ENCODE measurements at regions not wholly inside any gene's neighbourhood (a gene's known extent, or its start where the extent isn't known, plus 50 kb on each side); places are given as distances from the start of the nearest gene placed in this dataset.

DNA sequence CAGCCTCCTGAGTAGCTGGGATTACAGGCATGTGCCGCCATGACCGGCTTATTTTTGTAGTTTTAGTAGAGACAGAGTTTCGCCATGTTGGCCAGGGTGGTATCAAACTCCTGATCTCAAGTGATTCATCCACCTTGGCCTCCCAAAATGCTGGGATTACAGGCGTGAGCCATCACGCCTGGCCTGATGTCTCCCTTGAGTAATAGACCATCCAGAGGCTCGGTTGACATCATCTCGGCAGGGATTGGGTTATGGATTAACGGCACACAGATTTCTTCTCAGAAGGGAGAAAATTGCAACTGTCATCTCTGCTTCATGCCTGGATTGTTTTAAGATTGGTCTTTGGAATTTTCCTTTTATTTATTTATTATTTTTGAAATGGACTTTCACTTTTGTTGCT lies 239.2 kb upstream of the LARGE1 start:
- no peak overlapping the region for H3K4me3 ChIP-seq (ENCODE audit: insufficient read depth, low read depth, low read length)
- no peaks in the 10 kb centered on the region for H3K36me3 ChIP-seq (replicated peaks; ENCODE audit: control insufficient read depth, insufficient read depth, low read length)
- no peaks in the 10 kb centered on the region for H3K27me3 ChIP-seq (ENCODE audit: control insufficient read depth, insufficient read depth, low read length)
- no peak for DNase-seq

DNA sequence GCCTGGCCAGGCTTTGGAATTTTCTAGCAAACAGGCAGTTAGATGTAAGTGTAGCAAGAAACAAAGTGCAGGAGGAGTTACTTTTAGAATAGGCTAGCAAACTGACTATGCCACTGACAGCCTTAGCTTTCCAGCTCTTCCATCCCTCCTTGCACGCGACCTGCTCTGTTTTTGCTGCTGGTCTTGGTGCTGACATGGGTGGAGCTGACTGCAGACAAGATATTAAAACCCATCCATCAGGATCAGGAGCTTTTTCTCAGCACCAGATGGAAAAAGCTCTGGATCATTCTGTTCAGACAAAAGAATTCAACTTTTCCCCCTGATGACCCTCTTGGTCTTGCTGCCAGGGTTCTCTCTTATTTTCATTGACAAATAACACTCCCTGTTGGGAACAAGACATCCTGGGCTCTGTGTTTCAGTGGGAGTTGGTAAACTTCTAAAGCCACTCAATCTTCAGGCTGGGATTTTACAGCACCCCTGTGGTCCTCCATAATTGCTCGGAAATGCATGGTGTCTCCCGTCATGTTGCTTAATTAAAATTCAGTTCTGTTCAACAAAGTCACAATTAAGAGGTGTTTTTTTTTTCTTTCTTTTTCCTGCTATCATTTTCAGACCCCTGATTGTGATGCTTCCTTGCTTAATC lies 240.0 kb upstream of the LARGE1 start:
- no peak overlapping the region for H3K4me3 ChIP-seq (ENCODE audit: insufficient read depth, low read depth, low read length)
- H3K27me3 ChIP-seq (ENCODE audit: control insufficient read depth, insufficient read depth, low read length), result no peaks in the 10 kb centered on the region
- H3K36me3 ChIP-seq (replicated peaks; ENCODE audit: control insufficient read depth, insufficient read depth, low read length), result no peaks in the 10 kb centered on the region
- DNase-seq, result peak; percentile 17

GRCh38 chr22:34161431-34162123 lies 241.3 kb upstream of the LARGE1 start:
- H3K36me3 ChIP-seq (replicated peaks; ENCODE audit: control insufficient read depth, insufficient read depth, low read length), result no peaks in the 10 kb centered on the region
- DNase-seq, result no peak
- H3K4me3 ChIP-seq (ENCODE audit: insufficient read depth, low read depth, low read length), result no peak overlapping the region
- no peaks in the 10 kb centered on the region for H3K27me3 ChIP-seq (ENCODE audit: control insufficient read depth, insufficient read depth, low read length)

DNA sequence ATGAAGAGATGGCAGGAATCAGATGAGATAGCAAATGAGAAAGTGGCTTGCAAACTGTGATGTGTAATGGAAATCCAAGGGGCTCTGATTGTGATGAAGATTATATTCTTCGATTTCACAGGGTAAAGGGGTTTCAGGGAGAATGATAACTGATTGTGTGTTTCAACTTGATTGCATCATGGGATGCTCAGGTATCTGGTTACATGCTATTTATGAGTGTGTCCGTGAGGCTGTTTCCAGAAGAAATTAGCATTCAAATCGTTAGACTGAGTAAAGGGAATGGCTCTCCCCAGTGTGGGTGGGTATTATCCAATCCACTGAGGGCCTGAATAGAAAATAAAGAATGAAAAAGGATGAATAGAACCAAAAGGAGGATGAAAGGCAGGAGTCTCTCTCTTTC lies 278.7 kb upstream of the LARGE1 start:
- Histone ChIP-seq H3K4me3 (ENCODE audit: insufficient read depth, low read depth, low read length) (no peak overlapping the region), H3K36me3 (replicated peaks; ENCODE audit: control insufficient read depth, insufficient read depth, low read length) (no peaks in the 10 kb centered on the region), H3K27me3 (ENCODE audit: control insufficient read depth, insufficient read depth, low read length) (no peaks in the 10 kb centered on the region)
- DNase-seq, result no peak

GRCh38 chr22:34210301-34210700 lies 290.0 kb upstream of the LARGE1 start:
- H3K27me3 ChIP-seq (ENCODE audit: control insufficient read depth, insufficient read depth, low read length), result no peaks in the 10 kb centered on the region
- DNase-seq, result no peak
- H3K36me3 ChIP-seq (replicated peaks; ENCODE audit: control insufficient read depth, insufficient read depth, low read length), result no peaks in the 10 kb centered on the region
- no peak overlapping the region for H3K4me3 ChIP-seq (ENCODE audit: insufficient read depth, low read depth, low read length)

GRCh38 chr22:34214372-34214771 lies 294.1 kb upstream of the LARGE1 start:
- Histone ChIP-seq H3K4me3 (ENCODE audit: insufficient read depth, low read depth, low read length) (no peak overlapping the region), H3K27me3 (ENCODE audit: control insufficient read depth, insufficient read depth, low read length) (no peaks in the 10 kb centered on the region), H3K36me3 (replicated peaks; ENCODE audit: control insufficient read depth, insufficient read depth, low read length) (no peaks in the 10 kb centered on the region)
- DNase-seq, result no peak

DNA sequence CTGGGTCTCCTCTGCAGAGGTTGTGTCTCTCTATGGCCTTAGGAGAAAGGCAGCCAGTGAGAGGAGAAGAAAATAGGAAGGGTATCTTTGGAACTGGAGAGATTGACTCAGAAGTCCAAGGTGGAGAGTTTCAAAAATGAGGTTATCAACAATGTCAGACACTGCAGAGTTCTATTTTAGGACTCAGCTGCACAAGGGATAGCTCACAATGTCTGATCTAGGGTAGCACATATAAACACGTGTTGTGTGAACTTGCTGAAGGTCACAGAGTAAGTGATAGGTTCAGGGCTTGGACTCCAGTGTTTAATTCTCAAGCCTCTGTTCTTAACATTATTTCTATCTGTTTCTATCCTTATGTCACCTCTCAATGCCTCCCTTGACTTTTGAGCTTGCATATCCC lies 305.0 kb upstream of the LARGE1 start:
- H3K36me3 ChIP-seq (replicated peaks; ENCODE audit: control insufficient read depth, insufficient read depth, low read length), result no peaks in the 10 kb centered on the region
- no peak for DNase-seq
- no peak overlapping the region for H3K4me3 ChIP-seq (ENCODE audit: insufficient read depth, low read depth, low read length)
- no peaks in the 10 kb centered on the region for H3K27me3 ChIP-seq (ENCODE audit: control insufficient read depth, insufficient read depth, low read length)

DNA sequence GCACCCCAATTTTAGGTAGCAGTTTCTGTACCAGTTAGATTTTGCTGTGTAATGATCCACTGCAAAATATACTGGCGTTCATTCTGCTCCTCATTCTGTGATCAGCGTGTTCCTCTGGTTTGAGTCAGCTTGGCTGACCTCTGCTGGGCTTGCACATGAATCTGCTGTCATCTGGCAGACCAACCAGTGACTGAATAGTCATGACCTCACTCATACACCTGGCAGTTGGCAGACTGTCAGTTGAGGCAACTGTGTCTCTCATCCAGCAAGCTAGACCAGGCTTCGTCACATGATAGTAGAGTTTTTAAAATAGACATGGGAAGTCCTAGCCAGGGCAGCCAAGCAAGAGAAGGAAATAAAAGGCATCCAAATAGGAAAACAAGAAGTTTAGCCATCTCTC lies 316.3 kb upstream of the LARGE1 start:
- Histone ChIP-seq H3K4me3 (ENCODE audit: insufficient read depth, low read depth, low read length) (no peak overlapping the region), H3K36me3 (replicated peaks; ENCODE audit: control insufficient read depth, insufficient read depth, low read length) (no peaks in the 10 kb centered on the region), H3K27me3 (ENCODE audit: control insufficient read depth, insufficient read depth, low read length) (no peaks in the 10 kb centered on the region)
- DNase-seq, result no peak

DNA sequence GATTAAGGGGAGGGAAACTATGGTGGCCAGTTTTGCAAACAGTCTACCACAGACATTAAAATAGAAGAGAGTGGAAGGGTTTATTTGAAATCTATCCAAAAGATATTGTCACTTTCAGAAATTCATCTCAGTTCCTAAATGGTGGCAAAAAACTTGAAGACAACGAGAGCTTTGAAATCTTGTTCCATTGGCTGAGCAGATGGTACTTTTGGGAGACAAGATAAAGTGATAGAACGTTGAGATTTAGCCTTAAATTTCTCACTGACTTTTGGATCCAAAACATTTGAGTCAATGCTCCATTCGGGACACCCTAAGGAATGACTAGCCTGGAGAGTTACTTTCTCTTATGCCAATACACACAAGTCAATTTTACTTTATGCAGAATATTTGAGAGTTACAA lies 319.1 kb upstream of the LARGE1 start:
- DNase-seq, result no peak
- no peaks in the 10 kb centered on the region for H3K27me3 ChIP-seq (ENCODE audit: control insufficient read depth, insufficient read depth, low read length)
- H3K36me3 ChIP-seq (replicated peaks; ENCODE audit: control insufficient read depth, insufficient read depth, low read length), result no peaks in the 10 kb centered on the region
- no peak overlapping the region for H3K4me3 ChIP-seq (ENCODE audit: insufficient read depth, low read depth, low read length)

GRCh38 chr22:34243023-34243422 lies 322.7 kb upstream of the LARGE1 start:
- Histone ChIP-seq H3K27me3 (ENCODE audit: control insufficient read depth, insufficient read depth, low read length) (no peaks in the 10 kb centered on the region), H3K36me3 (replicated peaks; ENCODE audit: control insufficient read depth, insufficient read depth, low read length) (no peaks in the 10 kb centered on the region), H3K4me3 (ENCODE audit: insufficient read depth, low read depth, low read length) (no peak overlapping the region)
- no peak for DNase-seq

- no peak for DNase-seq
- no peaks in the 10 kb centered on the region for H3K36me3 ChIP-seq (replicated peaks; ENCODE audit: control insufficient read depth, insufficient read depth, low read length)
- no peaks in the 10 kb centered on the region for H3K27me3 ChIP-seq (ENCODE audit: control insufficient read depth, insufficient read depth, low read length)
- no peak overlapping the region for H3K4me3 ChIP-seq (ENCODE audit: insufficient read depth, low read depth, low read length)
These were observed 334.8 kb upstream of the LARGE1 start for GRCh38 chr22:34255042-34255441.

DNA sequence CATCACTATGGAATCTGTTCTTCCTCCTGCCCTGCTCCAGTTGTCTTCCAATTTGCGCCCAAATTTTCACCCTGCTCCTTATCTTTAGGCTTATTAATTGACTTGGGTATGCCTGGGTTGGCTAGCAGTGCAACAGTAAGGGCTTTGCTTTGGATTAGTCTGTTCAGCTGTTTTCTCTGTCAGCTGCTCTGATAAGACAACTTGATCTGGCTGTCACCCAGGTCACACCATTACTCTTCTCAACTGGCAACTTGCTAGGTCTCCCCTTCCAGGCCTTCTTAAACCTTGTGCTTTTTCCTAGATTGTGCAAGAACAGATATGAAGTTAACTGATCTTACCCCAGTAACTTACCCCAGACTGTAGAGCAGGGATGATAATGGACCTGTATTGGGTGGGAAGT lies 357.8 kb upstream of the LARGE1 start:
- no peak for DNase-seq
- Histone ChIP-seq H3K36me3 (replicated peaks; ENCODE audit: control insufficient read depth, insufficient read depth, low read length) (no peaks in the 10 kb centered on the region), H3K4me3 (ENCODE audit: insufficient read depth, low read depth, low read length) (no peak overlapping the region), H3K27me3 (ENCODE audit: control insufficient read depth, insufficient read depth, low read length) (no peaks in the 10 kb centered on the region)

- no peaks in the 10 kb centered on the region for H3K36me3 ChIP-seq (replicated peaks; ENCODE audit: control insufficient read depth, insufficient read depth, low read length)
- H3K4me3 ChIP-seq (ENCODE audit: insufficient read depth, low read depth, low read length), result no peak overlapping the region
- no peak for DNase-seq
- H3K27me3 ChIP-seq (ENCODE audit: control insufficient read depth, insufficient read depth, low read length), result no peaks in the 10 kb centered on the region
These were observed 361.5 kb upstream of the LARGE1 start for GRCh38 chr22:34281738-34282137.

GRCh38 chr22:34283844-34284243 lies 363.6 kb upstream of the LARGE1 start:
- Histone ChIP-seq H3K27me3 (ENCODE audit: control insufficient read depth, insufficient read depth, low read length) (no peaks in the 10 kb centered on the region), H3K4me3 (ENCODE audit: insufficient read depth, low read depth, low read length) (no peak overlapping the region), H3K36me3 (replicated peaks; ENCODE audit: control insufficient read depth, insufficient read depth, low read length) (no peaks in the 10 kb centered on the region)
- DNase-seq, result no peak

GRCh38 chr22:34293324-34293723 lies 373.0 kb upstream of the LARGE1 start:
- no peaks in the 10 kb centered on the region for H3K36me3 ChIP-seq (replicated peaks; ENCODE audit: control insufficient read depth, insufficient read depth, low read length)
- H3K27me3 ChIP-seq (ENCODE audit: control insufficient read depth, insufficient read depth, low read length), result no peaks in the 10 kb centered on the region
- H3K4me3 ChIP-seq (ENCODE audit: insufficient read depth, low read depth, low read length), result no peak overlapping the region
- no peak for DNase-seq

DNA sequence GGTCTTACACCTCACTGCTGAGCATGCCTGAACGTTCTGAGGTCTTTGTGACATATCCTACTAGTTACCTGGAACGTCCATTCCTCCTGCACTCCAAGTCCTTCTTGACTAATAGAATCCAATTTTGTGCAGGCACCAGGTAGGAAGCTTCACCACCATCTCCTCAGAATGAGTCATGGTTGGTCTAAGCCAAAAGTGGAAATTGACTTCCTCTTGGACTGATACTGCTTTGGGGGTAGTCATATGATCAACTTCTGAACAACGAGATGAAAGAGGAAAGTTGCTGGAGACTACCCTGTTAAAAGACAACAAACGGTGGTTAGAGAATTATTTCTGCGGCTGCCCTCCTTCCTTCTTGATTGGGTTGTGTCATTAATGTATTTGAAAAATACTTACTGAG lies 374.2 kb upstream of the LARGE1 start:
- Histone ChIP-seq H3K36me3 (replicated peaks; ENCODE audit: control insufficient read depth, insufficient read depth, low read length) (no peaks in the 10 kb centered on the region), H3K27me3 (ENCODE audit: control insufficient read depth, insufficient read depth, low read length) (no peaks in the 10 kb centered on the region), H3K4me3 (ENCODE audit: insufficient read depth, low read depth, low read length) (no peak overlapping the region)
- no peak for DNase-seq

Data from H7 (cell line).